ENCODE measurements at regions not wholly inside any gene's neighbourhood (a gene's known extent, or its start where the extent isn't known, plus 50 kb on each side); places are given as distances from the start of the nearest gene placed in this dataset.

- H3K27ac Mint-ChIP-seq: no peak overlapping the region
- TF ChIP-seq, protein P1, sequence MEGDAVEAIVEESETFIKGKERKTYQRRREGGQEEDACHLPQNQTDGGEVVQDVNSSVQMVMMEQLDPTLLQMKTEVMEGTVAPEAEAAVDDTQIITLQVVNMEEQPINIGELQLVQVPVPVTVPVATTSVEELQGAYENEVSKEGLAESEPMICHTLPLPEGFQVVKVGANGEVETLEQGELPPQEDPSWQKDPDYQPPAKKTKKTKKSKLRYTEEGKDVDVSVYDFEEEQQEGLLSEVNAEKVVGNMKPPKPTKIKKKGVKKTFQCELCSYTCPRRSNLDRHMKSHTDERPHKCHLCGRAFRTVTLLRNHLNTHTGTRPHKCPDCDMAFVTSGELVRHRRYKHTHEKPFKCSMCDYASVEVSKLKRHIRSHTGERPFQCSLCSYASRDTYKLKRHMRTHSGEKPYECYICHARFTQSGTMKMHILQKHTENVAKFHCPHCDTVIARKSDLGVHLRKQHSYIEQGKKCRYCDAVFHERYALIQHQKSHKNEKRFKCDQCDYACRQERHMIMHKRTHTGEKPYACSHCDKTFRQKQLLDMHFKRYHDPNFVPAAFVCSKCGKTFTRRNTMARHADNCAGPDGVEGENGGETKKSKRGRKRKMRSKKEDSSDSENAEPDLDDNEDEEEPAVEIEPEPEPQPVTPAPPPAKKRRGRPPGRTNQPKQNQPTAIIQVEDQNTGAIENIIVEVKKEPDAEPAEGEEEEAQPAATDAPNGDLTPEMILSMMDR (IDR thresholded peaks at IDR 0.05; ENCODE audit: unreplicated experiment): no peak
- peaks cover 2% of the 10 kb centered on the region for H3K27me3 Mint-ChIP-seq
- no peak overlapping the region for H3K4me3 Mint-ChIP-seq (ENCODE audit: low read depth)
- H3K4me1 Mint-ChIP-seq (ENCODE audit: low read depth): no peaks in the 10 kb centered on the region
- no peaks in the 10 kb centered on the region for H3K9me3 Mint-ChIP-seq (ENCODE audit: low read depth)
- no peaks in the 10 kb centered on the region for H3K36me3 Mint-ChIP-seq (ENCODE audit: insufficient read depth)
- DNase-seq (ENCODE audit: low spot score, unreplicated experiment): no peak
Measured at GRCh38 chr2:9781252-9781651, 62.0 kb upstream of the TAF1B start.

- Mint-ChIP-seq H3K36me3 (ENCODE audit: insufficient read depth) (no peaks in the 10 kb centered on the region), H3K27me3 (peaks cover 4% of the 10 kb centered on the region), H3K4me3 (ENCODE audit: low read depth) (no peak overlapping the region), H3K27ac (no peak overlapping the region), H3K9me3 (ENCODE audit: low read depth) (no peaks in the 10 kb centered on the region), H3K4me1 (ENCODE audit: low read depth) (no peaks in the 10 kb centered on the region)
- TF ChIP-seq, protein P1 (IDR thresholded peaks at IDR 0.05; ENCODE audit: unreplicated experiment): no peak
- no peak for DNase-seq (ENCODE audit: low spot score, unreplicated experiment)
Measured at GRCh38 chr2:9782197-9782719, 61.0 kb upstream of the TAF1B start.

DNA sequence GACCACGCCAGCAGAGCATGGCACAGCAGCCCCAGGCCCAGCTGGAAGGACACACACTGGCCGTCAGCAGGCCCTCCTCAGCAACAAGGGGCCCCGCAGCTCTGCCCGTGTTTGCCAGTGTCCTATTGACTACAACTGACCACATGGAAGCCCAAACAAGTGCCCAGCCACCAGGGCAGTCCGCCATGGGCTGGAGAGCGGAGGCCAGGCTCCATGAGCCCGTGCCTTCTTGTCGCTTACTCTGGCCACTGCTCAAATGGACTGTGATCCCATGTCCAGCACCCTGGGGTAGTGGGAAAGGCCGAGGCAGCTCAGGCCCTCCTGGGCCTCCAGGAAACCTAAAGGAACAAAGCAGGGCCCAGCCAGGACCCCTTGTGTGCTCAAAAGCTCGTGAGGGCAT lies 53.9 kb upstream of the TAF1B start:
- no peaks in the 10 kb centered on the region for H3K9me3 Mint-ChIP-seq (ENCODE audit: low read depth)

GRCh38 chr2:9790702-9791225 lies 52.5 kb upstream of the TAF1B start:
- Mint-ChIP-seq H3K4me1 (ENCODE audit: low read depth) (no peaks in the 10 kb centered on the region), H3K36me3 (ENCODE audit: insufficient read depth) (no peaks in the 10 kb centered on the region), H3K4me3 (ENCODE audit: low read depth) (no peak overlapping the region), H3K27me3 (peaks cover 4% of the 10 kb centered on the region), H3K9me3 (ENCODE audit: low read depth) (no peaks in the 10 kb centered on the region), H3K27ac (no peak overlapping the region)
- DNase-seq (ENCODE audit: low spot score, unreplicated experiment): no peak
- TF ChIP-seq, protein P1 (IDR thresholded peaks at IDR 0.05; ENCODE audit: unreplicated experiment): no peak

More for the DNA sequence above, 53.9 kb upstream of the TAF1B start:
- H3K27ac Mint-ChIP-seq: no peak overlapping the region
- DNase-seq (ENCODE audit: low spot score, unreplicated experiment): no peak
- TF ChIP-seq, protein P1 (IDR thresholded peaks at IDR 0.05; ENCODE audit: unreplicated experiment): no peak
- no peaks in the 10 kb centered on the region for H3K4me1 Mint-ChIP-seq (ENCODE audit: low read depth)
- H3K27me3 Mint-ChIP-seq: peaks cover 4% of the 10 kb centered on the region
- H3K36me3 Mint-ChIP-seq (ENCODE audit: insufficient read depth): no peaks in the 10 kb centered on the region
- H3K4me3 Mint-ChIP-seq (ENCODE audit: low read depth): no peak overlapping the region

GRCh38 chr2:9791711-9792110 lies 51.6 kb upstream of the TAF1B start:
- DNase-seq (ENCODE audit: low spot score, unreplicated experiment): no peak
- H3K27me3 Mint-ChIP-seq: peaks cover 4% of the 10 kb centered on the region
- H3K36me3 Mint-ChIP-seq (ENCODE audit: insufficient read depth): no peaks in the 10 kb centered on the region
- H3K4me3 Mint-ChIP-seq (ENCODE audit: low read depth): no peak overlapping the region
- no peaks in the 10 kb centered on the region for H3K9me3 Mint-ChIP-seq (ENCODE audit: low read depth)
- no peaks in the 10 kb centered on the region for H3K4me1 Mint-ChIP-seq (ENCODE audit: low read depth)
- no peak overlapping the region for H3K27ac Mint-ChIP-seq
- TF ChIP-seq, protein P1 (IDR thresholded peaks at IDR 0.05; ENCODE audit: unreplicated experiment): no peak

All from progenitor cell of endocrine pancreas (in vitro differentiated cells).